Activated CD4-positive, alpha-beta memory T cell treated with anti-CD3 and anti-CD28 coated beads, Interleukin-2, amount 10 ng/mL, durations not matched to agents 7 days and 5 days (primary cell): ENCODE measurements at regions not wholly inside any gene's neighbourhood (a gene's known extent, or its start where the extent isn't known, plus 50 kb on each side); places are given as distances from the start of the nearest gene placed in this dataset.

Source experiments
- CTCF ChIA-PET: fragments of 350-600 bp; sonication (Branson Sonifier 250); formaldehyde crosslinking; loops from one replicate; lab custom pipeline; 2021; ENCODE audit warnings: antibody characterized with exemption, inconsistent platforms; lab: Charles Lee
- POLR2A ChIA-PET: fragments of 350-600 bp; sonication (Branson Sonifier 250); formaldehyde crosslinking; loops from one replicate; lab custom pipeline; 2021; ENCODE audit warnings: antibody characterized with exemption; lab: Charles Lee
- DNase-seq: peaks from one replicate; pipeline ENCODE4 v3.0.0-alpha.2; 2020
- H3K27ac Mint-ChIP-seq: one replicate; pipeline ENCODE4 v1.8.0; 2021; ENCODE audit warnings: mild to moderate bottlenecking, mixed read lengths
- H3K27me3 Mint-ChIP-seq: one replicate; pipeline ENCODE4 v1.8.0; 2021; ENCODE audit warnings: mixed read lengths
- H3K36me3 Mint-ChIP-seq: one replicate; pipeline ENCODE4 v1.8.0; 2021; ENCODE audit warnings: low read depth, mixed read lengths
- H3K4me1 Mint-ChIP-seq: one replicate; pipeline ENCODE4 v1.8.0; 2021; ENCODE audit warnings: mixed read lengths
- H3K4me3 Mint-ChIP-seq: one replicate; pipeline ENCODE4 v1.8.0; 2021; ENCODE audit warnings: mild to moderate bottlenecking, mixed read lengths
- H3K9me3 Mint-ChIP-seq: one replicate; pipeline ENCODE4 v1.8.0; 2021; ENCODE audit warnings: mixed read lengths

- H3K4me1 Mint-ChIP-seq: no peaks in the 10 kb centered on the region
- POLR2A ChIA-PET: no interaction called here
Measured at GRCh38 chr10:130571674-130572073, 435.5 kb downstream of the GLRX3 start.

GRCh38 chr10:130573446-130573845 is 437.3 kb downstream of the GLRX3 start:
- CTCF ChIA-PET: interaction anchor here (1.4 kb wide), 1 partner anchor 20 kb away, joined by 3 read pairs; no protein-coding TSS in a partner anchor
- H3K36me3 Mint-ChIP-seq: no peaks in the 10 kb centered on the region
- no peak overlapping the region for H3K4me3 Mint-ChIP-seq
- H3K9me3 Mint-ChIP-seq: peaks cover 18% of the 10 kb centered on the region
- no peaks in the 10 kb centered on the region for H3K27me3 Mint-ChIP-seq
- H3K27ac Mint-ChIP-seq: no peak overlapping the region
- POLR2A ChIA-PET: no interaction called here
- H3K4me1 Mint-ChIP-seq: no peaks in the 10 kb centered on the region
- no peak for DNase-seq

More at GRCh38 chr10:130571674-130572073, 435.5 kb downstream of the GLRX3 start:
- Mint-ChIP-seq H3K27ac (no peak overlapping the region), H3K4me3 (no peak overlapping the region), H3K36me3 (no peaks in the 10 kb centered on the region), H3K27me3 (no peaks in the 10 kb centered on the region), H3K9me3 (peaks cover 21% of the 10 kb centered on the region)
- DNase-seq: no peak
- CTCF ChIA-PET: no interaction called here

GRCh38 chr10:130575756-130576285 is 439.6 kb downstream of the GLRX3 start:
- peaks cover 12% of the 10 kb centered on the region for H3K9me3 Mint-ChIP-seq
- DNase-seq: no peak
- H3K36me3 Mint-ChIP-seq: no peaks in the 10 kb centered on the region
- no peak overlapping the region for H3K27ac Mint-ChIP-seq
- H3K27me3 Mint-ChIP-seq: no peaks in the 10 kb centered on the region
- CTCF ChIA-PET: no interaction called here
- POLR2A ChIA-PET: no interaction called here
- H3K4me3 Mint-ChIP-seq: no peak overlapping the region
- no peaks in the 10 kb centered on the region for H3K4me1 Mint-ChIP-seq

- Mint-ChIP-seq H3K27ac (no peak overlapping the region), H3K27me3 (no peaks in the 10 kb centered on the region), H3K4me1 (no peaks in the 10 kb centered on the region), H3K4me3 (no peak overlapping the region), H3K36me3 (no peaks in the 10 kb centered on the region), H3K9me3 (peaks cover 12% of the 10 kb centered on the region)
- ChIA-PET CTCF (no interaction called here), POLR2A (no interaction called here)
- no peak for DNase-seq
Measured at GRCh38 chr10:130576427-130576826, 440.2 kb downstream of the GLRX3 start.

- no peaks in the 10 kb centered on the region for H3K36me3 Mint-ChIP-seq
- ChIA-PET CTCF (no interaction called here), POLR2A (no interaction called here)
- no peaks in the 10 kb centered on the region for H3K4me1 Mint-ChIP-seq
- H3K27ac Mint-ChIP-seq: no peak overlapping the region
- H3K4me3 Mint-ChIP-seq: no peak overlapping the region
- H3K27me3 Mint-ChIP-seq: no peaks in the 10 kb centered on the region
- no peak for DNase-seq
- peaks cover 12% of the 10 kb centered on the region for H3K9me3 Mint-ChIP-seq
Measured at GRCh38 chr10:130577039-130577438, 440.8 kb downstream of the GLRX3 start.

GRCh38 chr10:130578532-130579289 is 442.5 kb downstream of the GLRX3 start:
- Mint-ChIP-seq H3K27me3 (no peaks in the 10 kb centered on the region), H3K4me1 (no peaks in the 10 kb centered on the region), H3K36me3 (no peaks in the 10 kb centered on the region), H3K9me3 (peaks cover 12% of the 10 kb centered on the region), H3K4me3 (no peak overlapping the region), H3K27ac (no peak overlapping the region)
- DNase-seq: no peak
- ChIA-PET CTCF (no interaction called here), POLR2A (no interaction called here)

GRCh38 chr10:130579913-130580312 is 443.7 kb downstream of the GLRX3 start:
- ChIA-PET CTCF (no interaction called here), POLR2A (no interaction called here)
- Mint-ChIP-seq H3K36me3 (no peaks in the 10 kb centered on the region), H3K4me1 (no peaks in the 10 kb centered on the region), H3K4me3 (no peak overlapping the region), H3K27ac (no peak overlapping the region), H3K9me3 (peaks cover 7% of the 10 kb centered on the region), H3K27me3 (no peaks in the 10 kb centered on the region)
- no peak for DNase-seq

GRCh38 chr10:130580975-130581374 is 444.8 kb downstream of the GLRX3 start:
- CTCF ChIA-PET: no interaction called here
- Mint-ChIP-seq H3K27ac (no peak overlapping the region), H3K4me1 (no peaks in the 10 kb centered on the region), H3K4me3 (no peak overlapping the region), H3K36me3 (no peaks in the 10 kb centered on the region), H3K9me3 (peaks cover 4% of the 10 kb centered on the region), H3K27me3 (no peaks in the 10 kb centered on the region)
- POLR2A ChIA-PET: no interaction called here
- no peak for DNase-seq

GRCh38 chr10:130587718-130588117 is 451.5 kb downstream of the GLRX3 start:
- Mint-ChIP-seq H3K9me3 (peaks cover 2% of the 10 kb centered on the region), H3K27ac (no peak overlapping the region), H3K4me3 (no peak overlapping the region), H3K4me1 (no peaks in the 10 kb centered on the region), H3K36me3 (no peaks in the 10 kb centered on the region), H3K27me3 (no peaks in the 10 kb centered on the region)
- no peak for DNase-seq
- POLR2A ChIA-PET: no interaction called here
- CTCF ChIA-PET: no interaction called here

GRCh38 chr10:130606001-130606405 is 469.8 kb downstream of the GLRX3 start:
- no peak overlapping the region for H3K4me3 Mint-ChIP-seq
- H3K36me3 Mint-ChIP-seq: no peaks in the 10 kb centered on the region
- no peak overlapping the region for H3K27ac Mint-ChIP-seq
- H3K4me1 Mint-ChIP-seq: no peaks in the 10 kb centered on the region
- H3K9me3 Mint-ChIP-seq: peaks cover 4% of the 10 kb centered on the region
- ChIA-PET POLR2A (no interaction called here), CTCF (no interaction called here)
- no peak for DNase-seq
- no peaks in the 10 kb centered on the region for H3K27me3 Mint-ChIP-seq

GRCh38 chr10:130607366-130607765 is 471.2 kb downstream of the GLRX3 start:
- no peak for DNase-seq
- Mint-ChIP-seq H3K4me3 (no peak overlapping the region), H3K27ac (no peak overlapping the region), H3K36me3 (no peaks in the 10 kb centered on the region), H3K9me3 (peaks cover 4% of the 10 kb centered on the region), H3K27me3 (no peaks in the 10 kb centered on the region), H3K4me1 (no peaks in the 10 kb centered on the region)
- ChIA-PET CTCF (no interaction called here), POLR2A (no interaction called here)

- DNase-seq: no peak
- POLR2A ChIA-PET: no interaction called here
- Mint-ChIP-seq H3K27ac (no peak overlapping the region), H3K9me3 (no peaks in the 10 kb centered on the region), H3K4me1 (no peaks in the 10 kb centered on the region), H3K4me3 (no peak overlapping the region), H3K27me3 (no peaks in the 10 kb centered on the region), H3K36me3 (no peaks in the 10 kb centered on the region)
- CTCF ChIA-PET: no interaction called here
Measured at GRCh38 chr10:130611239-130611638, 475.0 kb downstream of the GLRX3 start.

- DNase-seq: no peak
- ChIA-PET POLR2A (no interaction called here), CTCF (no interaction called here)
- H3K4me3 Mint-ChIP-seq: no peak overlapping the region
- no peaks in the 10 kb centered on the region for H3K9me3 Mint-ChIP-seq
- H3K36me3 Mint-ChIP-seq: no peaks in the 10 kb centered on the region
- H3K27me3 Mint-ChIP-seq: no peaks in the 10 kb centered on the region
- H3K4me1 Mint-ChIP-seq: no peaks in the 10 kb centered on the region
- no peak overlapping the region for H3K27ac Mint-ChIP-seq
Measured at GRCh38 chr10:130615457-130615856, 479.3 kb downstream of the GLRX3 start.

GRCh38 chr10:130617985-130618384 is 481.8 kb downstream of the GLRX3 start:
- CTCF ChIA-PET: no interaction called here
- no peak for DNase-seq
- POLR2A ChIA-PET: no interaction called here
- Mint-ChIP-seq H3K27me3 (no peaks in the 10 kb centered on the region), H3K36me3 (no peaks in the 10 kb centered on the region), H3K4me3 (no peak overlapping the region), H3K4me1 (no peaks in the 10 kb centered on the region), H3K27ac (no peak overlapping the region), H3K9me3 (peaks cover 3% of the 10 kb centered on the region)
